Adrenal gland (tissue), 9 donors: ENCODE measurements at regions not wholly inside any gene's neighbourhood (a gene's known extent, or its start where the extent isn't known, plus 50 kb on each side); places are given as distances from the start of the nearest gene placed in this dataset.

Experiments used
- DNase-seq, 7 donors: peaks; one replicate each; pipeline ENCODE4 v3.0.0-alpha.2; 2019 to 2020
- H3K27ac ChIP-seq, 5 donors: fragments of 200-600 bp; sonication (generic) in 4 of 5; 1 replicate in 3 of 5; 2 replicates in 2 of 5; pipeline versions ENCODE4 v1.5.1 to v1.8.0; 2016 to 2020; ENCODE audit warnings: mild to moderate bottlenecking in 1 of 5
- H3K27me3 ChIP-seq: fragments of 200-600 bp; 2 replicates; pipeline ENCODE4 v1.8.0; 2021
- H3K36me3 ChIP-seq, 2 donors: fragments of 200-600 bp; replicated peaks in 1 of 2; 1 replicate in 1 of 2; 2 replicates in 1 of 2; pipeline versions ENCODE4 v1.5.1 to v1.8.0; 2018 to 2022
- H3K4me1 ChIP-seq, 2 donors: fragments of 200-600 bp; replicated peaks in 1 of 2; 1 replicate in 1 of 2; 2 replicates in 1 of 2; pipeline versions ENCODE4 v1.5.1 to v1.8.0; 2018 to 2021
- H3K4me3 ChIP-seq, 4 donors: fragments of 200-600 bp; sonication (generic) in 3 of 4; one replicate each; pipeline ENCODE4 v1.5.1; 2016 to 2018
- H3K9me3 ChIP-seq, 3 donors: fragments of 200-600 bp; sonication (generic) in 1 of 3; replicated peaks in 1 of 3; 1 replicate in 2 of 3; 2 replicates in 1 of 3; pipeline versions ENCODE4 v1.5.1 to v1.8.0; 2016 to 2021
- CTCF ChIP-seq, 6 experiments: fragments of 450-650 bp in 4 of 6; fragments of 200-600 bp in 2 of 6; sonication (generic) in 1 of 6; IDR thresholded peaks; 1 replicate in 5 of 6; 2 replicates in 1 of 6; pipeline versions ENCODE4 v1.5.1 to v1.8.0; 2016 to 2021; ENCODE audit warnings: antibody characterized with exemption in 6 of 6, mild to moderate bottlenecking in 2 of 6, moderate library complexity in 1 of 6
- POLR2A ChIP-seq, 2 donors: fragments of 450-650 bp; IDR thresholded peaks; one replicate each; pipeline ENCODE4 v1.6.1; 2017; ENCODE audit warnings: antibody characterized with exemption in 2 of 2, mild to moderate bottlenecking in 2 of 2, moderate library complexity in 1 of 2
- WGBS, 4 donors: extraction: QIAGEN DNeasy Blood & Tissue Kit in 2 of 4; methylation state at CpG; one replicate each; pipeline versions ENCODE4 v1.1.5 to v1.1.7; 2013 to 2017; 5-methylcytosine and 5-hydroxymethylcytosine counted together
- intact Hi-C, 2 donors: fragments of 100-400 bp; cut with DNase I; formaldehyde crosslinking; loops; one replicate each; pipeline versions ENCODE4 v1.14.1 to v1.15.0; 2022 to 2023
- donor health status: healthy with polysubstance abuse.
- donor health status: Bipolar disorder and iron deficiency.
- donor health status: DM: yes; HTN: yes; CAD: no.
- donor health status: DM: no; HTN: no; CAD: no.
- donor health status: DM: no; HTN: no; CAD: no.

- Histone ChIP-seq H3K4me3 (no peak overlapping the region), H3K9me3 (peaks cover 0 to 14% (median 0%) of the 10 kb centered on the region in 3 donors), H3K36me3 (no peaks in the 10 kb centered on the region), H3K27me3 (no peaks in the 10 kb centered on the region), H3K4me1 (no peaks in the 10 kb centered on the region), H3K27ac (no peak overlapping the region)
- 79 to 92% (median 82%) methylated on average over 2 of the region's 2 CpGs for WGBS, 4 donors
- TF ChIP-seq POLR2A (IDR thresholded peaks at IDR 0.05): no peak
- TF ChIP-seq CTCF (IDR thresholded peaks at IDR 0.05): no peak
- intact Hi-C loops: no loop called here
- DNase-seq: no peak
Measured at GRCh38 chr2:41500895-41501294, 546.9 kb upstream of the PKDCC start.

GRCh38 chr2:41502752-41503151 lies 545.1 kb upstream of the PKDCC start:
- H3K36me3 ChIP-seq: no peaks in the 10 kb centered on the region
- WGBS, 4 donors: 44 to 98% (median 91%) methylated on average over 1 of the region's 1 CpG
- intact Hi-C loops: no loop called here
- no peak overlapping the region for H3K27ac ChIP-seq
- TF ChIP-seq POLR2A (IDR thresholded peaks at IDR 0.05) (no peak), CTCF (IDR thresholded peaks at IDR 0.05) (no peak)
- no peaks in the 10 kb centered on the region for H3K4me1 ChIP-seq
- no peak overlapping the region for H3K4me3 ChIP-seq
- no peaks in the 10 kb centered on the region for H3K27me3 ChIP-seq
- peaks cover 0 to under 1% (median 0%) of the 10 kb centered on the region in 3 donors for H3K9me3 ChIP-seq
- DNase-seq: no peak

- H3K4me3 ChIP-seq: no peak overlapping the region
- intact Hi-C loops: no loop called here
- H3K4me1 ChIP-seq: no peaks in the 10 kb centered on the region
- H3K27me3 ChIP-seq: no peaks in the 10 kb centered on the region
- 80 to 90% (median 85%) methylated on average over 2 of the region's 2 CpGs for WGBS, 4 donors
- H3K9me3 ChIP-seq: no peaks in the 10 kb centered on the region
- TF ChIP-seq CTCF (IDR thresholded peaks at IDR 0.05) (no peak), POLR2A (IDR thresholded peaks at IDR 0.05) (no peak)
- no peaks in the 10 kb centered on the region for H3K36me3 ChIP-seq
- no peak overlapping the region for H3K27ac ChIP-seq
- DNase-seq: no peak
Measured at GRCh38 chr2:41504532-41504931, 543.3 kb upstream of the PKDCC start.

- H3K4me3 ChIP-seq: no peak overlapping the region
- intact Hi-C loops: no loop called here
- H3K9me3 ChIP-seq: no peaks in the 10 kb centered on the region
- DNase-seq: peak in 2 of 7 donors; percentile 1 to 12
- H3K27me3 ChIP-seq: no peaks in the 10 kb centered on the region
- no peaks in the 10 kb centered on the region for H3K36me3 ChIP-seq
- no peak overlapping the region for H3K27ac ChIP-seq
- H3K4me1 ChIP-seq: no peaks in the 10 kb centered on the region
- no peak for TF ChIP-seq POLR2A (IDR thresholded peaks at IDR 0.05)
- no peak for TF ChIP-seq CTCF (IDR thresholded peaks at IDR 0.05)
- WGBS, 4 donors: 32 to 44% (median 42%) methylated on average over 4 of the region's 4 CpGs
Measured at GRCh38 chr2:41510108-41510507, 537.7 kb upstream of the PKDCC start.
